ENCODE measurements at regions not wholly inside any gene's neighbourhood (a gene's known extent, or its start where the extent isn't known, plus 50 kb on each side); places are given as distances from the start of the nearest gene placed in this dataset.

GRCh38 chr16:56057151-56057550, 134.1 kb upstream of the GNAO1 start:
- no peak overlapping the region for H3K4me3 ChIP-seq
- no peaks in the 10 kb centered on the region for H3K9me3 ChIP-seq (replicated peaks; ENCODE audit: control insufficient read depth, insufficient read depth, low read length)
- in situ Hi-C loops (cut with MboI), result no loop called here
- WGBS (ENCODE audit: insufficient coverage, insufficient replicate concordance, low lambda C conversion rate, missing lambda C conversion rate), result 5% methylated on average over 1 of the region's 1 CpG
- H3K79me2 ChIP-seq (ENCODE audit: control insufficient read depth, insufficient read depth, low read length), result no peaks in the 10 kb centered on the region
- H3K4me1 ChIP-seq (ENCODE audit: control insufficient read depth, insufficient read depth, low read length), result no peaks in the 10 kb centered on the region
- no peaks in the 10 kb centered on the region for H4K20me1 ChIP-seq (ENCODE audit: control insufficient read depth, insufficient read depth)
- RAD21 ChIA-PET (ENCODE audit: unreplicated experiment), result no interaction called here
- TF ChIP-seq NBN (IDR thresholded peaks at IDR 0.05), result no peak
- no peak overlapping the region for H2AFZ ChIP-seq (ENCODE audit: control insufficient read depth, low read depth, low read length)
- SMC1A ChIA-PET (ENCODE audit: uncharacterized antibody, unreplicated experiment), result no interaction called here
- ATAC-seq (no peak), DNase-seq (ENCODE audit: low read depth, low spot score) (no peak), FAIRE-seq (no peak)
- no TSS peak for BruUV-seq (replicated peaks)
- no peaks in the 10 kb centered on the region for H3K27me3 ChIP-seq (replicated peaks in 1 of 2; ENCODE audit: control insufficient read depth in 2 of 2, insufficient read depth in 2 of 2, low read length in 1 of 2)
- CTCF ChIA-PET, result no interaction called here
- no peaks in the 10 kb centered on the region for H3K36me3 ChIP-seq (ENCODE audit: control insufficient read depth in 2 of 2, insufficient read depth in 2 of 2, low read length in 1 of 2)
- H3K4me2 ChIP-seq (ENCODE audit: control insufficient read depth, insufficient read depth), result no peak overlapping the region
- no peak overlapping the region for H3K27ac ChIP-seq (ENCODE audit: control insufficient read depth, insufficient read depth)
- POLR2A ChIA-PET, result no interaction called here
- H3K9ac ChIP-seq (ENCODE audit: control insufficient read depth, insufficient read depth, low read length), result no peak overlapping the region
- intact Hi-C loops (cut with micrococcal nuclease; ENCODE audit: unreplicated experiment), result no loop called here

GRCh38 chr16:56050916-56051315, 140.4 kb upstream of the GNAO1 start:
- no peak for ATAC-seq
- Histone ChIP-seq H4K20me1 (ENCODE audit: control insufficient read depth, insufficient read depth) (no peaks in the 10 kb centered on the region), H3K9me3 (replicated peaks; ENCODE audit: control insufficient read depth, insufficient read depth, low read length) (no peaks in the 10 kb centered on the region), H3K79me2 (ENCODE audit: control insufficient read depth, insufficient read depth, low read length) (no peaks in the 10 kb centered on the region), H3K4me1 (ENCODE audit: control insufficient read depth, insufficient read depth, low read length) (peaks cover 7% of the 10 kb centered on the region; the same call in 1 of the 2 replicates), H2AFZ (ENCODE audit: control insufficient read depth, low read depth, low read length) (no peak overlapping the region), H3K9ac (ENCODE audit: control insufficient read depth, insufficient read depth, low read length) (no peak overlapping the region), H3K27me3 (replicated peaks in 1 of 2; ENCODE audit: control insufficient read depth in 2 of 2, insufficient read depth in 2 of 2, low read length in 1 of 2) (no peaks in the 10 kb centered on the region; a peak in 1 of 4 replicates), H3K36me3 (ENCODE audit: control insufficient read depth in 2 of 2, insufficient read depth in 2 of 2, low read length in 1 of 2) (no peaks in the 10 kb centered on the region), H3K4me2 (ENCODE audit: control insufficient read depth, insufficient read depth) (no peak overlapping the region), H3K27ac (ENCODE audit: control insufficient read depth, insufficient read depth) (no peak overlapping the region), H3K4me3 (no peak overlapping the region)
- SMC1A ChIA-PET (ENCODE audit: uncharacterized antibody, unreplicated experiment), result interaction anchor here (0.7 kb wide), 1 partner anchor 11 kb away, joined by 3 read pairs; no protein-coding TSS in a partner anchor
- no peak for DNase-seq (ENCODE audit: low read depth, low spot score)
- no TSS peak for BruUV-seq (replicated peaks)
- RAD21 ChIA-PET (ENCODE audit: unreplicated experiment), result no interaction called here
- WGBS (ENCODE audit: insufficient coverage, insufficient replicate concordance, low lambda C conversion rate, missing lambda C conversion rate), result 93% methylated on average over 4 of the region's 4 CpGs
- TF ChIP-seq ATF7 (IDR thresholded peaks at IDR 0.05; ENCODE audit: low read depth) (no peak), EP300 (IDR thresholded peaks at IDR 0.05; ENCODE audit: borderline replicate concordance in 1 of 2, control insufficient read depth in 1 of 2, low read depth in 2 of 2, low read length in 2 of 2) (no peak), RUNX3 (IDR thresholded peaks at IDR 0.05; ENCODE audit: low read length) (no peak), RB1 (IDR thresholded peaks at IDR 0.05; ENCODE audit: borderline replicate concordance) (no peak), SIN3A (IDR thresholded peaks at IDR 0.05; ENCODE audit: low read depth, low read length) (no peak), IKZF1 (conservative IDR thresholded peaks at IDR 0.05) (no peak), YBX1 (IDR thresholded peaks at IDR 0.05) (no peak), IKZF2 (IDR thresholded peaks at IDR 0.05) (no peak), PRDM15 (CRISPR knock-in tag; IDR thresholded peaks at IDR 0.05) (no peak), USF2 (IDR thresholded peaks at IDR 0.05; ENCODE audit: borderline replicate concordance, low read depth, low read length) (no peak), PKNOX1 (IDR thresholded peaks at IDR 0.05) (no peak)
- POLR2A ChIA-PET, result no interaction called here
- in situ Hi-C loops (cut with MboI), result no loop called here
- FAIRE-seq, result no peak
- CTCF ChIA-PET, result no interaction called here
- intact Hi-C loops (cut with micrococcal nuclease; ENCODE audit: unreplicated experiment), result no loop called here

Measured in GM12878 (cell line).